Neural cell (in vitro differentiated cells): ENCODE measurements at regions not wholly inside any gene's neighbourhood (a gene's known extent, or its start where the extent isn't known, plus 50 kb on each side); places are given as distances from the start of the nearest gene placed in this dataset.

Experiments used
- H2AFZ ChIP-seq: fragments of 200-600, 300-800 bp; sonication (generic), shearing (Covaris generic); 2 replicates; pipeline ENCODE4 v1.6.0; 2014; ENCODE audit warnings: low read depth, mild to moderate bottlenecking, antibody characterized with exemption, low read length, moderate library complexity
- H3F3A ChIP-seq: fragments of 200-600 bp; shearing (Covaris generic); 2 replicates; pipeline ENCODE4 v1.6.1; 2016; ENCODE audit warnings: mild to moderate bottlenecking, moderate library complexity, mixed read lengths, antibody characterized with exemption, low read length; ENCODE audit not compliant: insufficient read depth, poor library complexity, severe bottlenecking
- H3K27ac ChIP-seq: fragments of 200-600, 300-800 bp; sonication (generic), shearing (Covaris generic); 2 replicates; pipeline ENCODE4 v1.5.1; 2014; ENCODE audit warnings: mild to moderate bottlenecking, low read length, moderate library complexity
- H3K27me3 ChIP-seq: fragments of 300-800, 200-600 bp; sonication (generic), shearing (Covaris generic); 2 replicates; pipeline ENCODE4 v1.6.0; 2014; ENCODE audit warnings: mild to moderate bottlenecking, low read depth, low read length, moderate library complexity; ENCODE audit not compliant: insufficient read depth
- H3K36me3 ChIP-seq: fragments of 300-800, 200-600 bp; sonication (generic), shearing (Covaris generic); 2 replicates; pipeline ENCODE4 v1.5.1; 2014; ENCODE audit warnings: mild to moderate bottlenecking, antibody characterized with exemption, low read length, moderate library complexity; ENCODE audit not compliant: insufficient read depth
- H3K4me2 ChIP-seq: fragments of 300-800, 200-600 bp; sonication (generic), shearing (Covaris generic); 2 replicates; pipeline ENCODE4 v1.6.0; 2014; ENCODE audit warnings: mild to moderate bottlenecking, low read length
- H3K4me3 ChIP-seq: fragments of 300-800, 200-600 bp; sonication (generic), shearing (Covaris generic); 2 replicates; pipeline ENCODE4 v1.5.1; 2014; ENCODE audit warnings: mild to moderate bottlenecking, low read length, moderate library complexity
- H3K79me2 ChIP-seq: fragments of 200-600 bp; shearing (Covaris generic); replicated peaks from 2 replicates; pipeline ENCODE4 v1.6.0; 2014; ENCODE audit warnings: mild to moderate bottlenecking, low read length, moderate library complexity; ENCODE audit not compliant: insufficient read depth
- H3K9ac ChIP-seq: fragments of 300-800, 200-600 bp; sonication (generic), shearing (Covaris generic); 2 replicates; pipeline ENCODE4 v1.6.1; 2016; ENCODE audit warnings: mild to moderate bottlenecking, low read length, mixed read lengths
- H3K9me2 ChIP-seq: fragments of 200-600 bp; shearing (Covaris generic); 2 replicates; pipeline ENCODE4 v1.6.1; 2016; ENCODE audit warnings: mild to moderate bottlenecking, low read length, mixed read lengths; ENCODE audit not compliant: insufficient read depth
- H3K9me3 ChIP-seq: fragments of 200-600, 300-800 bp; sonication (generic), shearing (Covaris generic); 2 replicates; pipeline ENCODE4 v1.6.1; 2016; ENCODE audit warnings: mild to moderate bottlenecking, mixed run types, low read length, moderate library complexity, mixed read lengths
- H4K20me1 ChIP-seq: fragments of 200-600 bp; shearing (Covaris generic); 2 replicates; pipeline ENCODE4 v1.6.1; 2016; ENCODE audit warnings: mild to moderate bottlenecking, mixed run types; ENCODE audit not compliant: insufficient read depth
- CTCF ChIP-seq: fragments of 450-650 bp; IDR thresholded peaks from 2 replicates; pipeline ENCODE4 v1.5.1; 2014; ENCODE audit warnings: antibody characterized with exemption, mild to moderate bottlenecking, moderate library complexity; ENCODE audit not compliant: poor library complexity, severe bottlenecking
- EP300 ChIP-seq: fragments of 450-650 bp; conservative IDR thresholded peaks from 2 replicates; pipeline ENCODE4 v1.6.1; 2014; ENCODE audit warnings: antibody characterized with exemption, mild to moderate bottlenecking, moderate library complexity; ENCODE audit not compliant: poor library complexity, severe bottlenecking
- EZH2 ChIP-seq: fragments of 200-600, 300-800 bp; shearing (Covaris generic), sonication (generic); IDR thresholded peaks from 2 replicates; pipeline ENCODE4 v1.6.1; 2014; ENCODE audit warnings: antibody characterized with exemption, low read length, borderline replicate concordance, mild to moderate bottlenecking; ENCODE audit not compliant: insufficient read depth, poor library complexity, severe bottlenecking
- MXI1 ChIP-seq: fragments of 450-650 bp; conservative IDR thresholded peaks from 2 replicates; pipeline ENCODE4 v1.6.1; 2014; ENCODE audit warnings: antibody characterized with exemption, mild to moderate bottlenecking; ENCODE audit not compliant: poor library complexity, severe bottlenecking
- POLR2AphosphoS5 ChIP-seq: IDR thresholded peaks from 2 replicates; pipeline ENCODE4 v1.6.1; 2012
- RAD21 ChIP-seq: fragments of 450-650 bp; conservative IDR thresholded peaks from 2 replicates; pipeline ENCODE4 v1.6.1; 2014; ENCODE audit warnings: antibody characterized with exemption, mild to moderate bottlenecking, moderate library complexity
- REST ChIP-seq: IDR thresholded peaks from 2 replicates; pipeline ENCODE4 v1.6.1; 2012; ENCODE audit warnings: borderline replicate concordance
- SMC3 ChIP-seq: fragments of 450-650 bp; conservative IDR thresholded peaks from 2 replicates; pipeline ENCODE4 v1.6.1; 2014; ENCODE audit warnings: antibody characterized with exemption, mild to moderate bottlenecking, moderate library complexity; ENCODE audit not compliant: poor library complexity
- TAF1 ChIP-seq: IDR thresholded peaks from 2 replicates; pipeline ENCODE4 v1.6.1; 2012; ENCODE audit warnings: low read depth

- no peak overlapping the region for H3K4me2 ChIP-seq
- no peaks in the 10 kb centered on the region for H3K79me2 ChIP-seq
- H3K27ac ChIP-seq = no peak overlapping the region
- TF ChIP-seq SMC3 (no peak), RAD21 (no peak)
- H3K4me3 ChIP-seq = no peak overlapping the region
- no peaks in the 10 kb centered on the region for H3K9me2 ChIP-seq
- H3F3A ChIP-seq = no peaks in the 10 kb centered on the region
- no peaks in the 10 kb centered on the region for H3K27me3 ChIP-seq
- no peak overlapping the region for H3K9ac ChIP-seq
- H3K36me3 ChIP-seq = no peaks in the 10 kb centered on the region
- H2AFZ ChIP-seq = no peak overlapping the region
- no peaks in the 10 kb centered on the region for H3K9me3 ChIP-seq
- no peaks in the 10 kb centered on the region for H4K20me1 ChIP-seq
Observed at GRCh38 chr4:159428293-159428692, 325.4 kb downstream of the RAPGEF2 start.

- no peak for TF ChIP-seq CTCF
- no peak for TF ChIP-seq MXI1
- no peak for TF ChIP-seq SMC3
- TF ChIP-seq EP300 = no peak
- no peak for TF ChIP-seq REST
- no peak for TF ChIP-seq RAD21
- TF ChIP-seq EZH2 = no peak
- TF ChIP-seq POLR2AphosphoS5 = no peak
- TF ChIP-seq TAF1 = no peak
- Histone ChIP-seq H2AFZ (no peak overlapping the region), H3K4me2 (no peak overlapping the region), H3K27ac (no peak overlapping the region), H4K20me1 (no peaks in the 10 kb centered on the region), H3K27me3 (no peaks in the 10 kb centered on the region), H3F3A (no peaks in the 10 kb centered on the region), H3K36me3 (no peaks in the 10 kb centered on the region), H3K9me3 (no peaks in the 10 kb centered on the region), H3K9ac (no peak overlapping the region), H3K79me2 (no peaks in the 10 kb centered on the region), H3K4me3 (no peak overlapping the region), H3K9me2 (no peaks in the 10 kb centered on the region)
Observed at GRCh38 chr4:159428975-159429692, 326.3 kb downstream of the RAPGEF2 start.
